ENCODE measurements at regions not wholly inside any gene's neighbourhood (a gene's known extent, or its start where the extent isn't known, plus 50 kb on each side); places are given as distances from the start of the nearest gene placed in this dataset.
"Not testable (repeated sequence)": the region's sequence is repeated elsewhere in the genome, so short reads cannot be mapped to it uniquely, and the experiment has no call there.

GRCh38 chr15:20248434-20248833 is 293.2 kb downstream of the GOLGA6L6 start:
- TF ChIP-seq CTCF (IDR thresholded peaks at IDR 0.05); POLR2A (IDR thresholded peaks at IDR 0.05; ENCODE audit: low read depth); POLR2AphosphoS5 (IDR thresholded peaks at IDR 0.05): not testable (repeated sequence)
